Ovary (tissue), 7 donors: ENCODE measurements at regions not wholly inside any gene's neighbourhood (a gene's known extent, or its start where the extent isn't known, plus 50 kb on each side); places are given as distances from the start of the nearest gene placed in this dataset.

Experiments used
- DNase-seq, 5 donors: peaks; one replicate each; pipeline ENCODE4 v3.0.0-alpha.2; 2019 to 2020
- H3K27ac ChIP-seq, 2 donors: fragments of 200-600 bp; one replicate each; pipeline versions ENCODE4 v1.5.1 to v1.8.0; 2019 to 2022
- H3K27me3 ChIP-seq: fragments of 200-600 bp; one replicate; pipeline ENCODE4 v1.8.0; 2022
- H3K36me3 ChIP-seq: fragments of 200-600 bp; sonication (generic); one replicate; pipeline ENCODE4 v1.5.1; 2019
- H3K4me1 ChIP-seq: one replicate; pipeline ENCODE4 v1.8.1; 2013; ENCODE audit warnings: mild to moderate bottlenecking, moderate library complexity; ENCODE audit not compliant: insufficient read depth
- H3K4me3 ChIP-seq: fragments of 200-600 bp; sonication (generic); one replicate; pipeline ENCODE4 v1.5.1; 2017
- H3K9me3 ChIP-seq, 2 donors: fragments of 200-600 bp in 1 of 2; sonication (generic) in 1 of 2; one replicate each; pipeline versions ENCODE4 v1.5.1 to v1.8.1; 2013 to 2019; ENCODE audit warnings: mild to moderate bottlenecking in 1 of 2, moderate library complexity in 1 of 2
- CTCF ChIP-seq, 3 donors: fragments of 450-650 bp in 2 of 3; fragments of 200-600 bp in 1 of 3; IDR thresholded peaks; one replicate each; pipeline versions ENCODE4 v1.5.1 to v1.8.0; 2016 to 2022; ENCODE audit warnings: antibody characterized with exemption in 3 of 3, mild to moderate bottlenecking in 1 of 3
- EP300 ChIP-seq: sonication (generic); formaldehyde crosslinking; IDR thresholded peaks from one replicate; pipeline ENCODE4 v1.6.1; 2017; ENCODE audit warnings: antibody characterized with exemption
- POLR2A ChIP-seq: fragments of 450-650 bp; IDR thresholded peaks from one replicate; pipeline ENCODE4 v1.6.1; 2017; ENCODE audit warnings: antibody characterized with exemption, mild to moderate bottlenecking, moderate library complexity
- WGBS, 3 donors: extraction: QIAGEN DNeasy Blood & Tissue Kit in 1 of 3; methylation state at CpG; one replicate each; pipeline versions ENCODE4 v1.1.5 to v1.1.7; 2013 to 2017; 5-methylcytosine and 5-hydroxymethylcytosine counted together
- intact Hi-C, 4 donors: fragments of 100-400 bp; cut with DNase I; formaldehyde crosslinking; loops; one replicate each; pipeline versions ENCODE4 v1.11.0 to v1.15.1; 2022 to 2023
- donor health status: DM: no; HTN: no; CAD: no; lungs with moderate emphysema.
- donor health status: DM: no; HTN: no; CAD: no.
- donor health status: Bipolar disorder and iron deficiency.
- donor health status: DM: no; HTN: no; CAD: no.
- donor health status: DM: yes; HTN: yes; CAD: no.

- Histone ChIP-seq H3K4me1 (no peaks in the 10 kb centered on the region), H3K27me3 (no peaks in the 10 kb centered on the region), H3K36me3 (no peaks in the 10 kb centered on the region), H3K4me3 (no peak overlapping the region), H3K9me3 (no peaks in the 10 kb centered on the region), H3K27ac (no peak overlapping the region)
- WGBS, 3 donors: 25 to 32% (median 31%) methylated on average over 4 of the region's 4 CpGs
- no peak for DNase-seq
- TF ChIP-seq POLR2A (no peak), EP300 (no peak), CTCF (IDR thresholded peaks at IDR 0.05) (no peak)
- intact Hi-C loops: no loop called here
Measured at GRCh38 chr16:52141871-52142270, 405.1 kb downstream of the TOX3 start.

GRCh38 chr16:52128361-52128760 lies 418.6 kb downstream of the TOX3 start:
- no peak for TF ChIP-seq POLR2A
- TF ChIP-seq EP300: no peak
- no peak for TF ChIP-seq CTCF (IDR thresholded peaks at IDR 0.05)
- no peak for DNase-seq
- H3K36me3 ChIP-seq: no peaks in the 10 kb centered on the region
- no peaks in the 10 kb centered on the region for H3K9me3 ChIP-seq
- no peaks in the 10 kb centered on the region for H3K27me3 ChIP-seq
- intact Hi-C loops: no loop called here
- 16 to 24% (median 19%) methylated on average over 3 of the region's 3 CpGs for WGBS, 3 donors
- H3K27ac ChIP-seq: no peak overlapping the region
- H3K4me3 ChIP-seq: no peak overlapping the region
- H3K4me1 ChIP-seq: no peaks in the 10 kb centered on the region

- H3K36me3 ChIP-seq: no peaks in the 10 kb centered on the region
- no peak for DNase-seq
- no peak for TF ChIP-seq CTCF (IDR thresholded peaks at IDR 0.05)
- TF ChIP-seq POLR2A: no peak
- TF ChIP-seq EP300: no peak
- no peaks in the 10 kb centered on the region for H3K4me1 ChIP-seq
- H3K27me3 ChIP-seq: no peaks in the 10 kb centered on the region
- WGBS, 3 donors: 20 to 49% (median 25%) methylated on average over 1 of the region's 1 CpG
- H3K27ac ChIP-seq: no peak overlapping the region
- intact Hi-C loops: no loop called here
- H3K9me3 ChIP-seq: no peaks in the 10 kb centered on the region
- no peak overlapping the region for H3K4me3 ChIP-seq
Measured at GRCh38 chr16:52123842-52124241, 423.1 kb downstream of the TOX3 start.

GRCh38 chr16:52123061-52123839 lies 423.7 kb downstream of the TOX3 start:
- Histone ChIP-seq H3K4me3 (no peak overlapping the region), H3K4me1 (no peaks in the 10 kb centered on the region), H3K27ac (no peak overlapping the region), H3K27me3 (no peaks in the 10 kb centered on the region), H3K9me3 (no peaks in the 10 kb centered on the region), H3K36me3 (no peaks in the 10 kb centered on the region)
- intact Hi-C loops: no loop called here
- TF ChIP-seq CTCF (IDR thresholded peaks at IDR 0.05) (no peak), EP300 (no peak), POLR2A (no peak)
- 40 to 42% (median 41%) methylated on average over 2 of the region's 2 CpGs for WGBS, 3 donors
- no peak for DNase-seq
